GM12878 (cell line): ENCODE measurements at regions not wholly inside any gene's neighbourhood (a gene's known extent, or its start where the extent isn't known, plus 50 kb on each side); places are given as distances from the start of the nearest gene placed in this dataset.

Experiments
- CREM ChIP-seq: IDR thresholded peaks from 2 replicates; pipeline ENCODE4 v1.6.1; 2014; ENCODE audit warnings: antibody characterized with exemption, low read depth
- IKZF1 ChIP-seq: fragments of 450-650 bp; conservative IDR thresholded peaks from 2 replicates; pipeline ENCODE4 v1.6.1; 2017; ENCODE audit warnings: antibody characterized with exemption, mild to moderate bottlenecking
- MEF2A ChIP-seq: IDR thresholded peaks from 2 replicates; pipeline ENCODE4 v1.6.1; 2011; ENCODE audit warnings: low read depth, mild to moderate bottlenecking, low read length, moderate library complexity; ENCODE audit not compliant: insufficient read depth
- NFYA ChIP-seq: IDR thresholded peaks from 2 replicates; pipeline ENCODE4 v1.6.1; 2011; ENCODE audit warnings: low read depth, mild to moderate bottlenecking, low read length, improper control_type of control experiment, borderline replicate concordance
- NR2F1 ChIP-seq: fragments of 450-650 bp; conservative IDR thresholded peaks from 2 replicates; pipeline ENCODE4 v1.6.1; 2017; ENCODE audit warnings: mild to moderate bottlenecking
- SREBF2 ChIP-seq: IDR thresholded peaks from 2 replicates; pipeline ENCODE4 v1.6.1; 2012; ENCODE audit warnings: mild to moderate bottlenecking, low read length
- TF ChIP-seq, protein P1 (sequence below): fragments of 450-650 bp; IDR thresholded peaks from 2 replicates; pipeline ENCODE4 v1.6.1; 2017; ENCODE audit warnings: mild to moderate bottlenecking, moderate library complexity
- TF ChIP-seq, protein P2 (sequence below): IDR thresholded peaks from 2 replicates; pipeline ENCODE4 v1.6.1; 2011; ENCODE audit warnings: mild to moderate bottlenecking, low read depth, low read length, moderate library complexity; ENCODE audit not compliant: insufficient replicate concordance
- TF ChIP-seq, protein P3 (sequence below): IDR thresholded peaks from 2 replicates; pipeline ENCODE4 v1.6.1; 2012; ENCODE audit warnings: low read depth, low read length, improper control_type of control experiment

DNA sequence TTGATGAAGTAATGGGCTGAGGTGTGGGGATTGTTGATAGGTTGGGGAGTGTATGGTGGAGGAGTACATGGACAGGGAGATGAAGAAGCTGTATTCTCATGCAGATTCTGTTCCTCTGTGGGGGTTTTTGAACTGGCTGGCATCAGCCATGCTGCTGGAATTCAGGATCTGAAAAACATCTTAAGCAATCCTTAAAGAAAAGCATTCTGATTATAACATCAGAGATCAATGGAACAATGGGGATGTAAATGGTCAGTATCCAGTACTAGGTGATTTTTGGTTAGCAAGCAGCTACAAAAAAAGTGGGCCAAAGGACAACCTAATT is 247.5 kb upstream of the GALNT17 start (continued):
- TF ChIP-seq, protein P1, sequence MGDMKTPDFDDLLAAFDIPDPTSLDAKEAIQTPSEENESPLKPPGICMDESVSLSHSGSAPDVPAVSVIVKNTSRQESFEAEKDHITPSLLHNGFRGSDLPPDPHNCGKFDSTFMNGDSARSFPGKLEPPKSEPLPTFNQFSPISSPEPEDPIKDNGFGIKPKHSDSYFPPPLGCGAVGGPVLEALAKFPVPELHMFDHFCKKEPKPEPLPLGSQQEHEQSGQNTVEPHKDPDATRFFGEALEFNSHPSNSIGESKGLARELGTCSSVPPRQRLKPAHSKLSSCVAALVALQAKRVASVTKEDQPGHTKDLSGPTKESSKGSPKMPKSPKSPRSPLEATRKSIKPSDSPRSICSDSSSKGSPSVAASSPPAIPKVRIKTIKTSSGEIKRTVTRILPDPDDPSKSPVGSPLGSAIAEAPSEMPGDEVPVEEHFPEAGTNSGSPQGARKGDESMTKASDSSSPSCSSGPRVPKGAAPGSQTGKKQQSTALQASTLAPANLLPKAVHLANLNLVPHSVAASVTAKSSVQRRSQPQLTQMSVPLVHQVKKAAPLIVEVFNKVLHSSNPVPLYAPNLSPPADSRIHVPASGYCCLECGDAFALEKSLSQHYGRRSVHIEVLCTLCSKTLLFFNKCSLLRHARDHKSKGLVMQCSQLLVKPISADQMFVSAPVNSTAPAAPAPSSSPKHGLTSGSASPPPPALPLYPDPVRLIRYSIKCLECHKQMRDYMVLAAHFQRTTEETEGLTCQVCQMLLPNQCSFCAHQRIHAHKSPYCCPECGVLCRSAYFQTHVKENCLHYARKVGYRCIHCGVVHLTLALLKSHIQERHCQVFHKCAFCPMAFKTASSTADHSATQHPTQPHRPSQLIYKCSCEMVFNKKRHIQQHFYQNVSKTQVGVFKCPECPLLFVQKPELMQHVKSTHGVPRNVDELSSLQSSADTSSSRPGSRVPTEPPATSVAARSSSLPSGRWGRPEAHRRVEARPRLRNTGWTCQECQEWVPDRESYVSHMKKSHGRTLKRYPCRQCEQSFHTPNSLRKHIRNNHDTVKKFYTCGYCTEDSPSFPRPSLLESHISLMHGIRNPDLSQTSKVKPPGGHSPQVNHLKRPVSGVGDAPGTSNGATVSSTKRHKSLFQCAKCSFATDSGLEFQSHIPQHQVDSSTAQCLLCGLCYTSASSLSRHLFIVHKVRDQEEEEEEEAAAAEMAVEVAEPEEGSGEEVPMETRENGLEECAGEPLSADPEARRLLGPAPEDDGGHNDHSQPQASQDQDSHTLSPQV: no peak
- TF ChIP-seq CREM (no peak), MEF2A (no peak), SREBF2 (no peak), NR2F1 (no peak), NFYA (no peak), IKZF1 (no peak)
- TF ChIP-seq, protein P2, sequence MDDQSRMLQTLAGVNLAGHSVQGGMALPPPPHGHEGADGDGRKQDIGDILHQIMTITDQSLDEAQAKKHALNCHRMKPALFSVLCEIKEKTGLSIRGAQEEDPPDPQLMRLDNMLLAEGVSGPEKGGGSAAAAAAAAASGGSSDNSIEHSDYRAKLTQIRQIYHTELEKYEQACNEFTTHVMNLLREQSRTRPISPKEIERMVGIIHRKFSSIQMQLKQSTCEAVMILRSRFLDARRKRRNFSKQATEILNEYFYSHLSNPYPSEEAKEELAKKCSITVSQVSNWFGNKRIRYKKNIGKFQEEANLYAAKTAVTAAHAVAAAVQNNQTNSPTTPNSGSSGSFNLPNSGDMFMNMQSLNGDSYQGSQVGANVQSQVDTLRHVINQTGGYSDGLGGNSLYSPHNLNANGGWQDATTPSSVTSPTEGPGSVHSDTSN: no peak
- TF ChIP-seq, protein P3, sequence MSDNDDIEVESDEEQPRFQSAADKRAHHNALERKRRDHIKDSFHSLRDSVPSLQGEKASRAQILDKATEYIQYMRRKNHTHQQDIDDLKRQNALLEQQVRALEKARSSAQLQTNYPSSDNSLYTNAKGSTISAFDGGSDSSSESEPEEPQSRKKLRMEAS: no peak
- TF ChIP-seq, all 136 proteins: peak for 0
